ENCODE measurements at regions not wholly inside any gene's neighbourhood (a gene's known extent, or its start where the extent isn't known, plus 50 kb on each side); places are given as distances from the start of the nearest gene placed in this dataset.

DNA sequence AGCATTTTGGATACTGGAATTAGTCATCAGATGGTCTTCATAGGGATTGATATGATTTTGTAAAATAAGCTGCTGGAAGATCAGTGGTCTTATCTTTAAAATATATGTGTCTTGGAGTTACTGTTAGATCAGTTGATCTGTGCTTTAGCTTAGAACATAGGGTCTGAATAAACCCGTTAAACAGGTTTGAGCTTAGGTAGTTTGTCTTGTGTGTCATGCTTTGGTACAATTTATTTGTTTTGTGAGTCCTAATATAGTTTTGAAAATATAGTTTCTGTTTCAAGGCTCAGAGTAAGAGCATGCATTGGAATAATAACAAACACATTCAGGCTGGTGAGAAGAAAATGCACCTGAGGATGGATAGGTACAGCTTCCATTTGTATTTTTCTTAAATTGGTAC, 505.0 kb downstream of the SLC16A7 start:
- ATAC-seq: no peak

DNA sequence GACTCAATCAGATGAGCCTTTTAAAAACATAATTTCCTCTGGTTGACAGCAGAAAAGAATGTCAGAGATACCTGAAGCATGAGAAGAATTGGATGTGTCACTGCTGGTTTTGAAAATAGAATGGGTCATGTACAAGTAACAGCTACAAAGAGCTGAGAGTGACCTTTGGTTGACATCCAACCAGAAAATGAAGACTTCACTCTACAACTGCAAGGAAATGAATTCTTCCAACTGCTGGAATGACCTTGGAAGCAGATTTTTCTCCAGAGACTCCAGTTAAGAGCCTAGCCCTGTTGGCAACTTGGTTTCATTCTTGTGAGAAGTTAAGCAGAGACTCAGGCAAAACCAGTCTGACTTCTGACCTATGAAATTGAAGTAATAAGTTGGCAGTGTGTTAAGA, 505.9 kb downstream of the SLC16A7 start:
- ATAC-seq (no peak), DNase-seq (no peak)
- Mint-ChIP-seq H3K27me3 (no peaks in the 10 kb centered on the region), H3K4me1 (ENCODE audit: low read depth) (no peaks in the 10 kb centered on the region), H3K27ac (no peak overlapping the region), H3K36me3 (ENCODE audit: low read depth) (no peaks in the 10 kb centered on the region), H3K4me3 (no peak overlapping the region), H3K9me3 (peaks cover 3% of the 10 kb centered on the region)
- CTCF ChIA-PET: no interaction called here
- TF ChIP-seq, protein P1, sequence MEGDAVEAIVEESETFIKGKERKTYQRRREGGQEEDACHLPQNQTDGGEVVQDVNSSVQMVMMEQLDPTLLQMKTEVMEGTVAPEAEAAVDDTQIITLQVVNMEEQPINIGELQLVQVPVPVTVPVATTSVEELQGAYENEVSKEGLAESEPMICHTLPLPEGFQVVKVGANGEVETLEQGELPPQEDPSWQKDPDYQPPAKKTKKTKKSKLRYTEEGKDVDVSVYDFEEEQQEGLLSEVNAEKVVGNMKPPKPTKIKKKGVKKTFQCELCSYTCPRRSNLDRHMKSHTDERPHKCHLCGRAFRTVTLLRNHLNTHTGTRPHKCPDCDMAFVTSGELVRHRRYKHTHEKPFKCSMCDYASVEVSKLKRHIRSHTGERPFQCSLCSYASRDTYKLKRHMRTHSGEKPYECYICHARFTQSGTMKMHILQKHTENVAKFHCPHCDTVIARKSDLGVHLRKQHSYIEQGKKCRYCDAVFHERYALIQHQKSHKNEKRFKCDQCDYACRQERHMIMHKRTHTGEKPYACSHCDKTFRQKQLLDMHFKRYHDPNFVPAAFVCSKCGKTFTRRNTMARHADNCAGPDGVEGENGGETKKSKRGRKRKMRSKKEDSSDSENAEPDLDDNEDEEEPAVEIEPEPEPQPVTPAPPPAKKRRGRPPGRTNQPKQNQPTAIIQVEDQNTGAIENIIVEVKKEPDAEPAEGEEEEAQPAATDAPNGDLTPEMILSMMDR (IDR thresholded peaks at IDR 0.05): no peak
- intact Hi-C loops (cut with micrococcal nuclease): no loop called here
- POLR2A ChIA-PET: no interaction called here

More for the DNA sequence above, 505.0 kb downstream of the SLC16A7 start:
- H3K9me3 Mint-ChIP-seq: peaks cover 3% of the 10 kb centered on the region
- no peaks in the 10 kb centered on the region for H3K27me3 Mint-ChIP-seq
- intact Hi-C loops (cut with micrococcal nuclease): no loop called here
- H3K36me3 Mint-ChIP-seq (ENCODE audit: low read depth): no peaks in the 10 kb centered on the region
- ChIA-PET CTCF (no interaction called here), POLR2A (no interaction called here)
- H3K4me3 Mint-ChIP-seq: no peak overlapping the region
- no peak for DNase-seq
- TF ChIP-seq, protein P1 (IDR thresholded peaks at IDR 0.05): no peak
- no peaks in the 10 kb centered on the region for H3K4me1 Mint-ChIP-seq (ENCODE audit: low read depth)
- no peak overlapping the region for H3K27ac Mint-ChIP-seq

DNA sequence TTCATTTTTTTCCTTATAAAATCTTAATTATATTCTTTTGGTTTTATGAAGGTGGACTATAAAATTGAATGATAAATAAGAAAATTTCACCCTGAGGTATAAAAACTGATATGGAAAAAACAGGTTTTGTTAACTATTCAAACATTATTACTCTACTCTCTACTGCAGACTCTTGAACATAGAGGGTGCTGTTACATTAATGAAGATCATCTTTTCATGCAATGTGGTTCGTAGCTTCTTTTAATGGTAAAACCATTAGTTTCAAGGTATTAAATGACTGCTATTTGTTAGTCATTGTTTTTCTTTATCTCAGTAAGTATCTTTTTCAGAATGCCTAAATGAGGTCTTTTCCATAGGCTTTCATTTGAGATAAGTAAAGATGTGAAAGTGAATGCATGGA, 510.4 kb downstream of the SLC16A7 start:
- no peaks in the 10 kb centered on the region for H3K27me3 Mint-ChIP-seq
- DNase-seq (no peak), ATAC-seq (no peak)
- no peaks in the 10 kb centered on the region for H3K4me1 Mint-ChIP-seq (ENCODE audit: low read depth)
- no peak overlapping the region for H3K27ac Mint-ChIP-seq
- ChIA-PET POLR2A (no interaction called here), CTCF (no interaction called here)
- no peaks in the 10 kb centered on the region for H3K9me3 Mint-ChIP-seq
- intact Hi-C loops (cut with micrococcal nuclease): no loop called here
- H3K36me3 Mint-ChIP-seq (ENCODE audit: low read depth): no peaks in the 10 kb centered on the region
- TF ChIP-seq, protein P1 (IDR thresholded peaks at IDR 0.05): no peak
- H3K4me3 Mint-ChIP-seq: no peak overlapping the region

DNA sequence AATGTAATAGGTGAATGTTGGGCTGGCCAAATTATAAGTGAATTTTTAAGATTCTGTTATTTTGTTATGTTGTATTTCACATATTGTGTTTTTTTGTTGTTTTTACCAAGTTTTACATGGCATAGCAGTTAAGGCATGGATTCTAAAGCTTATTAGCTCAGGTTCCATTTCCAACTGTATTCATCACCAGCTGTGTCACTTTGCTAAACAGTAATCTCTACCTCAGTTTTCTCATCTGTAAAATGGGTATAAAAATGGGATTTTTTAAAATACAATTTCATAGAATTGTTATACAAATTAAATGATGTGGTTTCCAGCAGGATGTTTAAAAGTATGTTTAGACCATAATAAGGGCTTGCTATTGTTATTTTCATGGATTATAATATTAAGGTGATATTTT, 512.2 kb downstream of the SLC16A7 start:
- Mint-ChIP-seq H3K27ac (no peak overlapping the region), H3K4me3 (no peak overlapping the region), H3K36me3 (ENCODE audit: low read depth) (no peaks in the 10 kb centered on the region), H3K27me3 (no peaks in the 10 kb centered on the region), H3K4me1 (ENCODE audit: low read depth) (no peaks in the 10 kb centered on the region), H3K9me3 (no peaks in the 10 kb centered on the region)
- CTCF ChIA-PET: no interaction called here
- intact Hi-C loops (cut with micrococcal nuclease): no loop called here
- TF ChIP-seq, protein P1 (IDR thresholded peaks at IDR 0.05): no peak
- ATAC-seq (no peak), DNase-seq (no peak)
- POLR2A ChIA-PET: no interaction called here

DNA sequence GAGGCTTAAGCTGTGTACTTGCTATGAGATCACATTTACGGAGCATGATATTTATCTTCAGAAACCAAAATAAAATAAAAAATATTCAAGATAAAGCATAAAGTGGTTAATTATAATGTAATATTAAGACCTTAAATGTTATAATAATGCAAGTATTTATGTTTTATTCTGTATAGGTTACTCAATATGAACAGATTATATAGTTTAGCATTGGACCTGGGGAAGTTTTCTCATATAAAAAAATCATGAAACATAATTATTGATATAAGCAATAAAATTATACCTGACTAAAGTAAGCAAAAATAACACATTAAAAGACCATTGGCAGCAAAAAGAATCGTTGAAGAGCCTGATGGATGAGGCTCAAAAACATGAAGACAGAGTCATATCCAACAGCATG, 516.2 kb downstream of the SLC16A7 start:
- Mint-ChIP-seq H3K4me1 (ENCODE audit: low read depth) (no peaks in the 10 kb centered on the region), H3K27ac (no peak overlapping the region), H3K9me3 (no peaks in the 10 kb centered on the region), H3K4me3 (no peak overlapping the region), H3K36me3 (ENCODE audit: low read depth) (no peaks in the 10 kb centered on the region), H3K27me3 (no peaks in the 10 kb centered on the region)
- intact Hi-C loops (cut with micrococcal nuclease): no loop called here
- TF ChIP-seq, protein P1 (IDR thresholded peaks at IDR 0.05): no peak
- no peak for DNase-seq
- ChIA-PET POLR2A (no interaction called here), CTCF (no interaction called here)
- no peak for ATAC-seq
